ENCODE measurements at regions not wholly inside any gene's neighbourhood (a gene's known extent, or its start where the extent isn't known, plus 50 kb on each side); places are given as distances from the start of the nearest gene placed in this dataset.
"Not testable (repeated sequence)": the region's sequence is repeated elsewhere in the genome, so short reads cannot be mapped to it uniquely, and the experiment has no call there.

DNA sequence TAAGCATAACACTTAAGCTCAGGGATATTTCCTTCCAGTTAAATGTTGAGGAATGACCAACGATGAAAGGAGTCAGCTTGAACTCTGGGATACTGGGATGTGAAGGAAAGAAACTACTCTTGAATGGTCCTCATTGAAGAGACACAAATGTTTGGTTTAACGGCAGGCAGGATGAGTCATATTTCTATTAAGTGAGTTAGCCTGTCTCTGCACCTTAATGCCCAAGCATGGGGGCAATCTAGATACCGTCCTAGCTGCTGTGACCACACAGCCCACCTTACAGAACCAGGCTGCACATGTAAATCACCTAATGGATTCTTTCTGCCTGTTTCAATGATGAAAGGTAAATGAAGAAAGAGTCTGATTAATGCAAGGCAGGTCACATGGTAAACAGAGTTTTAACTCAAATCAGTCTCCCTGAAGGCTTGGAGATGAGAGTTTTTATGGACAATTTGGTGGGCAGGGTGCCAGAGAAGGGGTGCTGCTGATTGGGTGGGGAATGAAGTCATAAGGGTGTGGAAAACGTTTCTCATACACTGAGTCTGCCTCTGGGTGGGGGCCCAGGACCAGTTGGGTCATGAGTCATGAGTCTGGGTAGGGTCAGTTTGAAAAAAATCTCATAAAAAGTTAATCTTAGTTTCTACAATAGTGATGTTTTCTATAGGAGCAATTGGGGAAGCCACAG is 144.6 kb upstream of the MMADHC start:
- no peak for DNase-seq

DNA sequence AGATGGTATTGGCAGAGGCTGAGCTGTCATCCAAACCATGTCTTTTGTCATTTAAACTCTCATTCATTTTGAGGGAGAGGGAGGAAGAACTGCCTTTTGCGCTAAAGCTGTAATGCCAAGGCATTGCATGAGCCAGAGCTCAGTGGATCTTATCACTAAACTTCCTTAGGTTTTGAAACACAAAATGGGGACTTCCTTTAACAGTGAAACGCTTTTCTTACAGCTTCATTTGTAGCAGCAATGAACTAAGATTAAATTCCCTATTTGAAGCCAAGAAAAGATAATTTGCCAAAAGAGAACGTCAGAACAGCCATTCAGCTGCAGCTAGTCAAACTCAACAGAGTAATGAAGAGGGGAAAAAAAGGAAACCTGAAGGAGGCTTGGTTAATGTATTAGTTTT is 143.5 kb upstream of the MMADHC start:
- DNase-seq, result no peak

DNA sequence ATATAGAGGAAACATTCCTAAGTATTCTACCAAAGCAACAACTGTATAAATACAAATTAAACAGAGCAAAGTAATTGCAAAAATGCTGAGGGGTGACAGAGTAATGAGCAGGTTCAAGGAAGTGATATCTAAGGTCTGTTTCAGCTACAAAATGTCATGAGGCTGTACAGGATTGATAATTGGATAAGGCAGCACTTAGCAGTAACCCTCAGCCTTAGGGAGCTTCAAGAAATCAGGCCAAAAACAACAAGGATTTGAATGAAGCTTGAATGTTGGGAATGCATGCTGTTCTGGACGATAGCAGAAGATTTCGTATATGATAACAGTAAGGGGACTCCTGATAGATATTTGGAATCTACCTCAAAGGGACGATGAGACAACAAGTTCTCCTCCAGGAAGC is 142.0 kb upstream of the MMADHC start:
- no peak for DNase-seq

DNA sequence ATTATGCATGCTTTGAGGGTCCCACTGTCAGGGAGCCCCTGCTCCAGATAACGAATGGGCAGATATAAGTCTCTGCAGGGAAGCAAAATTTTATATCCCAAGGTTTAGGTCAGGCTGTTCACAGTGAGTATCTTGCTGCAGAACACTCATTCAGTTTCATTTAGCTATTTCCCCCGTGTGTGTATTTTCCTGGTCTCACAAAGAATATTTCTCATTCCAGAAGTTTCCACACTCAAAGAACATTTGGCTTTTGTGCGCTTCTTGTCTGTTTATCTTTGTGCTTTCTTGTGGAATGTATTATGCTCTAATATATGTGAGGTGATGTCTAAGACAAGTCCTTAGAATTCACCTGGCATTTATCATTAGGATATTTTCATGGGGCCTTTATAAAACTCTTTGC is 140.4 kb upstream of the MMADHC start:
- no peak for DNase-seq

DNA sequence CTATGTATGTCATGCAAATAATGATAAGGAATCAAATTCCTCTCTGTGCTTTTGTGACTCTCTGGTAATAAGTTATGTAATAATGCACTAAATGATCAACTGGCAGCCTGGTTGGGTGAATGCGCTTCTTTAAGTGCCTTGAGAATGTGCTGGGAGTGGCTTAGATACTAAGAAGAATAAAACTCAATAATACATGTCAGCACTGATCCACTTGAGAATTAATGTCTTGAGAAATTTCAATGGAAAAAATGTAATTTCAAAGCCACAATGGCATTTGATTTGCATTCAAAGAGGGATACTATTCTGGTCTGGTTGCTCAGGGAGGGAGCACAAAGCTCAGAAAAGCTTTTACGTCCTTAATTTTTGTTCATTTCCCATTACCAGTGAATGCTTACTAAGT is 137.7 kb upstream of the MMADHC start:
- no peak for DNase-seq

DNA sequence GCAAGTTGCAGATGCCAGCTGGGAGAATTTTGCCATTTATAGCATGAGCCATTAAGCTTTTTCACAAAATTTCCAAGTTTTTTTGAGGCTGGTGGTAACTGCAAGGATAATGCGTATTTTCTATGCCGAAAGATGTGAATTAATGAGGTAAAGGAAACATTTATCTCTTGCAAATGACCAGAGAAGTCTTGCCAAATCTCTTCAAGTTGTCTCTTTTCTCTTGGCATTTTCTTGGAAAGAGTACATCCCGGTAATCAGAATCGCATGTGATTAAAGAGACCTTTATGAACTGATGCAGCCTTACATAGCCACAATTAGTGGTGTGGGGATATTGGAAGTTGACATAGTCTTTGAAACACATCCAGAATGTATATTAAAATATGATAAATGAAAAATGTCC is 136.5 kb upstream of the MMADHC start:
- DNase-seq, result no peak

DNA sequence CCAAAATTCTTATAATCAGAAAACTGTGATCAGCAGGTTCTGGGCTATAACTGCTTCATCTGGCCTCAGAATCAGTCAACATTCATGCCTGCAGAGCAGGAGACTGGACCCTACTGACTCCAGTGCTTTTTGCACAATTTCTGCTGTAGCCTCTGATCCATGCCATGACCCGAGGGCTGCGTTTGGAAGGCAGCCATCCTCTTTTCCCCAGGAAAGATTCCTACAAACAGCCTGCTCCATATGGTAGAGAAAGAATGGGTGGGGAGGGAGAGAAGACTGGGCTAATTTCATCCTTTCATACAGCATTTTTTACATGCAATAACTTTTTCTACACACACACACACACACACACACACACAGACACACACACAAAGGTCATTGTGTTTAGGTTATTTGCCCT is 133.0 kb upstream of the MMADHC start:
- no peak for DNase-seq

DNA sequence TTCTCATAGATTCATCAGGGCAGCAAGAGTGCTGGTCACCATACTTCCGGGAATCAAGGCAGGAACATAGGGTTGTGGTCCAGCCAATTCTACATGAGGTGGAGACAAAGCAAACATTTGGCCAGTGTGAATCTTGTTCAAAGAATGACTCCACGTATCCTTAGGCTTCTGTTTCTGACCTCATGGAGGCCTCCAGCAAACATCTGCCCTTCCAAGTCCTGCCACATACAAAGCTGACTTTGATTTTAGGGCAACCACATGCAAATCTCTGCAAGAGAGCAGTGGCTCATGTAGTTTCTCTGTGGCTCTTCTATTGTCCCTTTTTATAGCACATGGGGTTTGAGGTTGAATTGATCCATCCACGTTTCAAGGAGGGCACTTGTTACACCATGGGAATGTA is 132.1 kb upstream of the MMADHC start:
- no peak for DNase-seq

DNA sequence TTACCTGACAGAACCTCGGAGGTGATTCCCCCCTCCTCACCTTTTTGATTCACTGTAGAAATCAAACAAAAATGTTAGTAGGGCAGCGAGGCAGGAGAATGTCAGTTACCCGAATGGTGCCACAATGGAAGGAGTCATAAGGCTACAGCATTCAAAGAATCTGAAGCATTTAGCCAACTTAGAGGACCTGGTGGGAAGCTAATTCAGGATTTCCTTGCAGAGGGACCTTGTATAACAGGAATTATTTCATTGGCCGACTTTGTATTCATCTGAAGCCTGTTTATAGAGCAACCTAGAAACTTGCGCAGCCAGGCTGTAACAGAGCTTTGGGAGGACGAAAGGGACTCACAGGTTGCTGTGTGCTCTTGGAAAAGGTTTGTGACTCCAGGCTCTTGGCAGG is 129.1 kb upstream of the MMADHC start:
- DNase-seq, result no peak

DNA sequence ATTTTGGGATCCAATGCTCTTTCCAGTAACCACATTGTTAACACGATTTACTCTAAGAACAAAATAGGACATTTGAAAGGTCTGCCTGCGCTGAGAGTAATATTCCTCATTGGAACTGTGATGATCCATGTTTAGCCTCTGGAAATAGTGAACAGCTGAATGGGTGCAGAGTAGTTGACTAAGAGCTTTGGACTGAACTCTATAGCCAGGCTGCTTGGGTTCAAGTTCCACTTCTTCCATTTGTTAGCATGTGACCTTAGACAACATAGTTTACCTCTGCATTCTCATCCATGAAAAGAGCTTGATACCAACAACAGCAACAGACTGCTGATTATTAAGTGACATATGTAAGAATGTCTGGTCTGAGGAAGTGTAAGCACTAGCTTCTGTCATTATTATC is 128.3 kb upstream of the MMADHC start:
- no peak for DNase-seq

DNA sequence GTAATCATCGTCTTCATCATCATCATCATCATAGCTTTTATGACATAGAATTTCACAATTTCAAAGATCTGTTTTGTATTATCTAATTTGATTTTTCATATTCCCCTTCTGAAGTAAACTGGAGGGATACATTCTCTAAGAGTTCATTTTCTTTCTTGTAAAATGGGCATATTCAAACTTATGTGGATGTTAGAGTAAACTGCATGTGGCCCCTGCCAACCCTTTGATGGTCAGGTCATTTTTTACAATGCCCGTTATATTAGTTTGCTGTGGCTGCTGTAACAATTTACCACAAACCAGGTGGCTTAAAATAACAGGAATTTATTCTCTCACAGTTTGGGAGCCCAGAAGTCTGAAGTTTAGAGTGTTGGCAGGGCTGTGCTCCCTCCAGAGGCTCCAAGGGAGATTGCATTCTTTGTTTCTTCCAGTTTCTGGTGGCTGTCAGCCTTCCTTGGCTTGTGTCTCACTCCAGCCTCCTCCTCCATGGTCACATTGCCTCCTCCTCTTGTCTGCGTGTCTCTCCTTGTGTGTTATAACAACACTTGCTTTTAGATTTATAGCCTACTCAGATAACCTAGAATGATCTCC is 127.5 kb upstream of the MMADHC start:
- DNase-seq, result no peak

DNA sequence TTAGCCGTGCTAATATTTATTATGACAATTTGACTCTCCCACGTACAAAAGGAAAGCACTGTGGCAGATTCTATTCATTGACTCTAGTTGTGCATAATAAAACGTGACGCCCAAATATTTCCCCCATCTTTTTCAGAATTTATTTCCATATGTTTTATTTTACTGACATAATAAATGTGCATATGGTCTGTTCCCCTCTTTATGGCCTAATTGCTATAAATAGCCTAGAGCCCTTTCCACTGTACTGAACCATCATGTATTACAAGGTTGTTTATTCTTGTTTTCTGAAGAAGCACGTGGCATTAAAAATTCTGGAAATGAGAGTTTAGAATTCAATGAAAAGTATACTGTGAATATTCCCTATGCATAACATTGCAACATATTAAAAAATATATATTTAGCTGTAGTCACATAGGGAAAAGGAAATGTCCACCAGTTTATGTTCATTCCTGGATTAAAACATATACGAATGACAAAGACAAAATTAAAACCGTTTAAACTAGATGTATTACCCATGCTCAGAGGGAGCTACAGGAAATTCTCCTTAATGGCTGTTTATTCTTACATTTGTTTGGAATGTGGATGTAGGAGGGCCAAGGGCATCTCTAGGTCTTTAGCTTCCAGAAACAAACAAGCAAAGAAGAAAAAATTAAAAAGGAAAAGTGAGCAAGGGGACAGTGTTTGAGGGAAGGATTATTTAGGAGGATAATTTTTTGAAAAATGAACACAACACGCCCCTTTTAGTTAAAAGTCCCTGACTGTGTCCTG is 122.1 kb upstream of the MMADHC start:
- DNase-seq, result no peak

DNA sequence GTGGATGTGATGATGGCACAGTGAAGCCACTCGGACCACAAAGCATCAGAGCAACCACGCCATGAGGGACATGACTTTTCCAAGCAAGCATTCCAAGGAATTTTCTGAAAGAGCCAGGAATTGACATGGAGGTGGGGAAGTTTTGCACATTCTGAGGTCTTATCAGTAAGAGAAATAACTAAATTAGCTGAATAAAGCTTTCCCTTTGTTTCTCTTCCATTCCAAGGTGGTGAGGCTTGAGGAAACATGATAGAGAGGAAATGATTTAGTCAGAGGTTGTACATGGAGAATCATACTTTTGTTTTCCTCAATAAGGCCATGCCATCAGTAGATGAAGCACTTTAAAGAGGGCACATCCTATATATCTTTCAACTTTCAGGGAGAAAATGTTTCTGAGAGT is 115.7 kb upstream of the MMADHC start:
- DNase-seq, result no peak

DNA sequence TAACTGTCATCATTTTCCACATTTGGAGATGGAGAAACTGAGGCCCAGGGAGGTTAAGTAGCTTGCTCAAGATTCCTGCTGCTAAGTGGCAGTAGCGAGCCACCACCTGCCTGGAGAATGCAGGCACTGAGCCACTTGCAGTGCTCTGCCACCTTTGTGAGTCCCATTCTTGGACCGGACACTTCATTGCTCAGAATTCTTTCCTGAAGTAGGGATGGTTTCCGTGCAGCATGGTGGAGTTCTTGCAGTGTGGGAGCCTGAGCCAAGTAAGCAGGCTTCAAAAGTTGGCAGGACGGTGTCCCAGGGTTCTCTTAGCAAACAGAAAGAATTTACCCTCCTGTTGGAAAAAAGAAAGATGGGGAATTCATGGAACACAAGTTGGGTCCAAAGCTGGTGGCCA is 115.0 kb upstream of the MMADHC start:
- no peak for DNase-seq

DNA sequence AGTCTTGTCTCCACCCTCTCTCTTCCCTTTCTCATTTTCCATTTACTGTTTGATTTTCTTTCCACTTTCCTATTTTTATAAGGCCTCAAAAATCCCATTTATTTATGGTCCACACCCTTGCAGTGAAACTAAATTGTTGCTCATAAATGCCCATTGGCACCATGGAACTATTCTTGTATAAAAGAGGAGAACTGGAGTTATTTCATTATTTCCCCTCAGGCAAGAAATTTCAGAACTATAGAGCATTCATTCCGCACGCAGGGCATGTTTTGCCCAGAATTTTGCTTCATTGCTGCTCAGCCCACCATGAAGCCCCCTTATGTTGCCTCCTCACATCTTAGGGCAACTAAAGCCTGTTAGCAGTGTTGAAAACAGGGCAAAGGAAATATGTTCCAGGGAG is 113.7 kb upstream of the MMADHC start:
- no peak for DNase-seq

DNA sequence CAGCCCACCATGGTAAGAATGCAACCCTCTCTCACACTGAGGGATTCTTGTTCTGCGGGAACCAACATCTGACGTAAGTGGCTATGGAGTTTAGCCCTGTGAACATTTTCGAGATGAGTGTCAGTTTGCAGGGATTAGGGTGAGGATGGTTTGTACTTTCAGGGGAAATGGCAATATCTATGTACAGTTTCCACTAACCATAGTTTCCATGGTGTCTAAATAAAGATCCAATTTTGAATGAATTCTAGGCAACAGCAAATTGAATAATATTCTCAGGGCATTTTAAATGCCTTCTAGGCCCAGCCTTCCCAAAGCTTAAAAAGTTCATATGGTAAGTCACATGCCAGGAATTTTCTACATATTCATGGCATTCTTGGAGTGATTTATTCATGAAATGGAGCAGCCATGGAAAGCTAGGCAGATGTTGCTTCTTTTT is 105.4 kb upstream of the MMADHC start:
- DNase-seq, result no peak

DNA sequence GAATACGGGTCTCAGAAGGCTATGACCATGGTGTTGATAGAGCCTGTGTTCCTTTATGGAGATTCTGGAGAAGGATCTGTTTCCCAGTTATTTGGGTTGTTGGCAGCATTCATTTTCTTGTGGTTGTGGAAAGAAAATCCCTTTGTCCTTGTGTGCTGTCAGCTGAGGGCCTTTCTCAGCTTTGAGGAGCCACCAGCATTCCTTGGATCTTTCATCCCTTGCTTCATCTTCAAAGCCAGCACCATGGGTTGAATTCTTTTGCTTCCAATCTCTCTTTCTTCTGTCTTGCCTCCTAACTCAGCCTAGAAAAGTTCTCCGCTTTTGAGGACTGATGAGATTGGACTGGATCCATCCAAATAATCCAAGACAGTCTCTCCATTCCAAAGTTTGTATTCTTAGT is 103.2 kb upstream of the MMADHC start:
- no peak for DNase-seq

DNA sequence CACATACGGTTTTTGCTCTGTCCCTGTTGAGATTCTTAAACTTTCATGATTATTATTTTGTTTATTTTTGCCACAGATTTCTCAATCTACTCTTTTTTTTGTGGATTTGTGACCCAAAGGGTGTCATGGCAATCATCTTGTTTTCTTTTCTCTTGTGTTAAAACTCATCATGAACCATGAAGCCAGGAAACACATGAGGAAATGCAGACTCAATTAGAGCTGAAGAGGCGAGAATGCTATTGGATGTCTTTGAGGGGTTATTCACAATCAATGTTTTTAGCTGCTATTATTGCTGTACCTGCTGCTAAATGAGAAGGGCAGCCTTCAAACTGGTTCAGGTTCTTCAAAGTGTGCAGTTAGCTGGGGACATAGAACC is 99.5 kb upstream of the MMADHC start:
- no peak for DNase-seq

DNA sequence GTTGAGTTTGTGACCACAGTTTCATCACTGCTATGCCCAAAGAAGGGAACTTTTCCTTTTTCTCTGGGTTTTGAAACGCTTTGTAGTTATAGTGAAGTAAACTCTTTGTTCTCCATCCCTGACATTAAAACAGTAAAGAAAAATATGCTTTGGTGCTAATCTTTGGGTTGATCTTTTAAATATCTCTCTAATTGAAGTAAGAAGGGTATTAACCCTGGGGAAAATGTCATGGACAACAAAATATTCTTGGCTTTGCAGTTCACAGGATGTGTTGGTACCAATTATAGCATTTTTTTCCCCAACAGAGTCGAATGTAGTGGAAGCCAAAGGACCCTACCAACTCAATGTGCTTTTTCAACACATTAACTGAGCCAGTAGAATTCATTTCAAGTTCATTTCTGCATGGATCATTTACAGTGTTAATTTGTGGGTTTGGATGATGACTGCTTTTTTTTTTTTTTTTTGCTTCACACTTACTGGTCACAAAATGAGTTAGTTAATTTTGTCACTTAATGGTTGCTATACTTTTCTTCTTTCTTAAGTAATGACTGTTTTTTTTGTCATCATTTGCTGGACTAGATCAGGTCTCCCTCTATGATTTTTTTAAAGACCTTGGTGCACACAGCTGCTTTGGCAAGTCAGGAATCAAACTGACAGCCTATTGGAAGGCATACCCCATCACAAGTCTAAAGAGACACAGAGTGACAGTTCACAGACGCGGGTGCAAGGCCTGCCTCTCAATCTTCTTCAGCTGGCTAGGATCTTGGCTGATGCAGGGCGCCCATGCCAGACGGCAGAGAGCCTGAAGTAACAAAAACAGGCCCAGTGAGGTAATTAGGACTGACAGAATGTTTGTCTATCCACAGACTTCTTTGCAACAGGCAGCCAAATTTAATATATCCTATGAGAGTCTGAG is 98.8 kb upstream of the MMADHC start:
- DNase-seq, result peak; percentile 36

DNA sequence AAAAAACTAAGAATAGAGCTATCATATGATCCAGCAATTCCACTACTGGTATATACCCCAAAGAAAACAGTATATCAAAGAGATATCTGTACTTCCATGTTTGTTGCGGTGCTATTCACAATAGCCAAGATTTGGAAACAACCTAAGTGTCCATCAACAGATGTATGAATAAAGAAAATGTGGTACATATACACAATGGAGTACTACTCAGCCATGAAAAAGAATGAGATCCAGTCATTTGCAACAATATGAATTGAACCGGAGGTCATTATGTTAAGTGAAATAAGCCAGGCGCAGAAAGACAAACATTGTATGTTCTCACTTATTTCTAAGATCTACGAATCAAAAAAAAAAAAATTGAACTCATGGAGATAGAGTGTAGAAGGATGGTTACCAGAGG is 97.8 kb upstream of the MMADHC start:
- DNase-seq, result not testable (repeated sequence)

DNA sequence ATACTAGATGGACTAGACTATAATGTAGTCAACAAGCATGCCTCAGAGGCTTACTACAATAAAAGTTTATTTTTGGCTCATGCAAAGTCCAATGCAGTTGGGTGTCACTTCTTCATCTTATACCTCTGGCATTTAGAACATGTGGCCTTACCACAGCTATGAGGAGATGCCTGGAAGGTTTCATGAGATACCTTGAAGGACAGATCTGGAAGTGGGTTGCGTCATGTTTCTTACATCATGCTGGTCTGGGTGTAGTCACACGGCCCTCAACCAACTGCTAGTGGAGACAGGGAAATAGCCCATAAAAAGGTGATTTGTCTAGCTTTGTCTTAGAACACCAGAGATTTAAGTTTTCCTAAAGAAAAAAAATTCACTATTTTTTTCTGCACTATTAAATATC is 91.7 kb upstream of the MMADHC start:
- DNase-seq, result no peak

DNA sequence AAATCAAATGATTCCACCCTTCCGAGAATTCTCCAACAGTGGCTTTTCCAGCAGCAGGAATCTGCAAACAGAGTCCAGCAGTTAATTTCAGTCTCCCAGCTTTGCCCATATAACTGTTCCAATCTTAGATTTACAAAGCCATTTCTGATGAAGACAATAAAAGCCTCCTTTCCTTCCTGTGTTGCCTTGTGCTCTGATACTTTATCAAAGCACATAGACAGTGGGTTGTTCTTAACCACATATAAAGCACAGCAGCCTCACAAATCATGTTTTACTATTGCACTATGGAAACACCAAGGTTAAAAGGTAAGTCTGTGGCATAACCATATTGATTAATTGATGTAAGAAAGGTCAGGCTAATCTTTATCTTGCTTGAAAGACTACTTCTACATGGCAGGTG is 89.8 kb upstream of the MMADHC start:
- no peak for DNase-seq

DNA sequence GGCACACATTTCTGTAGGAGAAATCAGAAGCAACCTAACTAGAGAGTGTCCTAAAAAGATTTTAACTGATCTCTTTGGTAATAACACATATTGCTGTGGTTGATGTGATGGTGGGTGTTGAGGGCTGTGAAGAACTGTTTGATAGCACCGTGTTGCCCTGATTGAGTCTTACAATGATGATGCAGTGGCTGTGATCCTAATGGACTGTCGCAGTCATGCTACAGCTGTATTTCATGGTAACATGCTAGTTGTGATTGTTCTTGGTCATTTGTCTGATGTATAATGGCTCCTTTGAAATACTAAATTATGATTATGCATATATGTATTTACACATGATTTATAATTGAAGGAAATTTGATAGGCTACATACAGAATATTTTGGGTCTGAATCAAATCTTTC is 82.5 kb upstream of the MMADHC start:
- DNase-seq, result no peak

Measured in left hindlimb (tissue), 1 donor.